ENCODE measurements at regions not wholly inside any gene's neighbourhood (a gene's known extent, or its start where the extent isn't known, plus 50 kb on each side); places are given as distances from the start of the nearest gene placed in this dataset.

- ATAC-seq: no peak
- no peak for DNase-seq (ENCODE audit: low spot score)
Observed at GRCh38 chr7:130910949-130911944, 177.2 kb upstream of the KLF14 start.

- ATAC-seq (no peak), DNase-seq (ENCODE audit: low spot score) (no peak)
Observed at GRCh38 chr7:130912082-130912861, 178.3 kb upstream of the KLF14 start.

- peak; percentile 60 for ATAC-seq
- peak; percentile 62 for DNase-seq (ENCODE audit: low spot score)
Observed at GRCh38 chr7:130912862-130913638, 179.0 kb upstream of the KLF14 start.

- DNase-seq (ENCODE audit: low spot score) (peak; percentile 29), ATAC-seq (peak; percentile 12)
Observed at GRCh38 chr7:130913639-130914553, 179.9 kb upstream of the KLF14 start.

GRCh38 chr7:130914554-130915294 lies 180.7 kb upstream of the KLF14 start:
- peak; percentile 39 for DNase-seq (ENCODE audit: low spot score)
- no peak for ATAC-seq

- DNase-seq (ENCODE audit: low spot score) (no peak), ATAC-seq (no peak)
Observed at GRCh38 chr7:130917669-130918128, 183.7 kb upstream of the KLF14 start.

GRCh38 chr7:130918129-130919052 lies 184.4 kb upstream of the KLF14 start:
- peak; percentile 34 for ATAC-seq
- peak; percentile 52 for DNase-seq (ENCODE audit: low spot score)

GRCh38 chr7:130919316-130920103 lies 185.5 kb upstream of the KLF14 start:
- no peak for ATAC-seq
- DNase-seq (ENCODE audit: low spot score): no peak

- ATAC-seq (no peak), DNase-seq (ENCODE audit: low spot score) (no peak)
Observed at GRCh38 chr7:130920122-130920521, 186.1 kb upstream of the KLF14 start.

- ATAC-seq (peak; percentile 59), DNase-seq (ENCODE audit: low spot score) (no peak)
Observed at GRCh38 chr7:130921391-130922180, 187.6 kb upstream of the KLF14 start.

GRCh38 chr7:130922206-130923112 lies 188.5 kb upstream of the KLF14 start:
- DNase-seq (ENCODE audit: low spot score) (no peak), ATAC-seq (peak; percentile 25)

- ATAC-seq (no peak), DNase-seq (ENCODE audit: low spot score) (no peak)
Observed at GRCh38 chr7:130923365-130923764, 189.4 kb upstream of the KLF14 start.

- ATAC-seq (peak; percentile 11), DNase-seq (ENCODE audit: low spot score) (no peak)
Observed at GRCh38 chr7:130923930-130924329, 189.9 kb upstream of the KLF14 start.

GRCh38 chr7:130925136-130925794 lies 191.3 kb upstream of the KLF14 start:
- no peak for DNase-seq (ENCODE audit: low spot score)
- ATAC-seq: peak; percentile 26

Measured in left lobe of liver (tissue), 2 donors.